ENCODE measurements at regions not wholly inside any gene's neighbourhood (a gene's known extent, or its start where the extent isn't known, plus 50 kb on each side); places are given as distances from the start of the nearest gene placed in this dataset.

GRCh38 chr11:15507592-15507991 lies 392.9 kb downstream of the INSC start:
- TF ChIP-seq EZH2phosphoT487 (IDR thresholded peaks at IDR 0.05; ENCODE audit: unreplicated experiment) (no peak), EZH2 (IDR thresholded peaks at IDR 0.05; ENCODE audit: low read depth, unreplicated experiment) (no peak), CTCF (conservative IDR thresholded peaks at IDR 0.05; ENCODE audit: low read depth in 2 of 2) (no peak), NANOG (IDR thresholded peaks at IDR 0.05; ENCODE audit: borderline replicate concordance) (no peak), POLR2AphosphoS5 (IDR thresholded peaks at IDR 0.05; ENCODE audit: low read depth) (no peak), ETS1 (IDR thresholded peaks at IDR 0.05) (no peak), REST (IDR thresholded peaks at IDR 0.05; ENCODE audit: unreplicated experiment) (no peak), ZNF114 (CRISPR knock-in tag; IDR thresholded peaks at IDR 0.05) (no peak), CREB1 (CRISPR knock-in tag; IDR thresholded peaks at IDR 0.05; ENCODE audit: low read depth) (no peak), ZNF331 (CRISPR knock-in tag; IDR thresholded peaks at IDR 0.05; ENCODE audit: low read depth) (no peak), JUNB (IDR thresholded peaks at IDR 0.05; ENCODE audit: unreplicated experiment) (no peak), STAT1 (IDR thresholded peaks at IDR 0.05; ENCODE audit: unreplicated experiment) (no peak)
